Muscle of leg (tissue), 3 donors: ENCODE measurements at regions not wholly inside any gene's neighbourhood (a gene's known extent, or its start where the extent isn't known, plus 50 kb on each side); places are given as distances from the start of the nearest gene placed in this dataset.
"Not testable (repeated sequence)": the region's sequence is repeated elsewhere in the genome, so short reads cannot be mapped to it uniquely, and the experiment has no call there.

Experiments
- DNase-seq: peaks from one replicate; pipeline ENCODE4 v3.0.0; 2013
- H3K27ac ChIP-seq: one replicate; pipeline ENCODE4 v1.5.1; 2013; ENCODE audit warnings: mild to moderate bottlenecking, low read length, control low read depth
- H3K27me3 ChIP-seq: one replicate; pipeline ENCODE4 v1.6.1; 2013; ENCODE audit warnings: low read length; ENCODE audit not compliant: control insufficient read depth, insufficient read depth
- H3K36me3 ChIP-seq: one replicate; pipeline ENCODE4 v1.6.1; 2013; ENCODE audit warnings: low read length; ENCODE audit not compliant: control insufficient read depth, insufficient read depth
- H3K4me1 ChIP-seq: one replicate; pipeline ENCODE4 v1.6.1; 2013; ENCODE audit warnings: low read length; ENCODE audit not compliant: control insufficient read depth, insufficient read depth
- H3K4me3 ChIP-seq: one replicate; pipeline ENCODE4 v1.5.1; 2013; ENCODE audit warnings: low read length, control low read depth
- H3K9me3 ChIP-seq: replicated peaks from 2 replicates; pipeline ENCODE4 v1.6.1; 2013; ENCODE audit warnings: low read depth, low read length; ENCODE audit not compliant: control insufficient read depth
- WGBS: methylation state at CpG from one replicate; pipeline ENCODE4 v1.1.5; 2013; ENCODE audit warnings: missing lambda C conversion rate; ENCODE audit not compliant: insufficient coverage; 5-methylcytosine and 5-hydroxymethylcytosine counted together

DNA sequence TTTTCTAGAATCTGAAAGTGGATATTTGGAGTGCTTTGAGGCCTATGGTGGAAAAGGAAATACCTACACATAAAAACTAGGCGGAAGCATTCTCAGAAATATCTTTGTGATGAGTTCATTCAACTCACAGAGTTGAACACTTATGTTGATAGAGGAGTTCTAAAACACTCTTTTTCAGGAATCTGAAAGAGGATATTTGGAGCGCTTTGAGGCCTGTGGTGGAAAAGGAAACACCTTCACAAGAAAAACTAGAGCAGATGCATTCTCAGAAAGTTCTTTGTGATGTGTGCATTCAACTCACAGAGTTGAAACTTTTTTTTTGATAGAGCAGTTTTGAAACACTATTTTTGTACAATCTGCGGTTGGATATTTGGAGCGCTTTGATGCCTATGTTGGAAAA lies 1250.0 kb upstream of the DEFB115 start:
- WGBS, result no CpG with 5 or more reads among the region's 4 CpGs

More for the DNA sequence above, 1250.0 kb upstream of the DEFB115 start:
- not testable (repeated sequence) for H3K36me3 ChIP-seq, H3K27me3 ChIP-seq, H3K9me3 ChIP-seq, H3K4me3 ChIP-seq, H3K27ac ChIP-seq, H3K4me1 ChIP-seq
- peak; percentile 0 for DNase-seq
